ENCODE measurements at regions not wholly inside any gene's neighbourhood (a gene's known extent, or its start where the extent isn't known, plus 50 kb on each side); places are given as distances from the start of the nearest gene placed in this dataset.
"Not testable (repeated sequence)": the region's sequence is repeated elsewhere in the genome, so short reads cannot be mapped to it uniquely, and the experiment has no call there.

GRCh38 chr1:60828944-60829343 lies 253.4 kb upstream of the NFIA start:
- no peak for FAIRE-seq
- no peak for DNase-seq (ENCODE audit: insufficient read length, low spot score)

- DNase-seq (ENCODE audit: insufficient read length, low spot score) (no peak), FAIRE-seq (no peak)
Observed at GRCh38 chr1:60826320-60827094, 255.9 kb upstream of the NFIA start.

GRCh38 chr1:60825593-60825992 lies 256.8 kb upstream of the NFIA start:
- DNase-seq (ENCODE audit: insufficient read length, low spot score) (no peak), FAIRE-seq (no peak)

DNA sequence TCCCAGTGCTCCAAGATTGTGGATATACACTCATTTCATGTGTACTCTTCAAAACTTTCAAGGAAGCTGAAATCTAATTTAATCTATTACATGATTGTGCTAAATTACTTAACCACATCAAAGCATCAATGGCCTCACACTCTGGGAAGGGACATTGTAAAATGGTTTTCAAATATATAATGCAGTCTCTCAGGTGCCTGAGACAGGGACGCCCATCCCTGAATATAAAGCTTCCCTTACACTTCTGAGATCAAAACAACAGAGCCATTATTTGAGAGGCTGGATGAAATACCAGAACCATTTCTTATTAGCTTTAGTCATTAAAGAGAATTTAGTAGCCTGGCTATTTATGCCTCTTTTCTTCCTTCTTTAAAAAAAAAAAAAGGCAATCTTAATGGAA lies 259.2 kb upstream of the NFIA start:
- FAIRE-seq (no peak), DNase-seq (ENCODE audit: insufficient read length, low spot score) (no peak)

DNA sequence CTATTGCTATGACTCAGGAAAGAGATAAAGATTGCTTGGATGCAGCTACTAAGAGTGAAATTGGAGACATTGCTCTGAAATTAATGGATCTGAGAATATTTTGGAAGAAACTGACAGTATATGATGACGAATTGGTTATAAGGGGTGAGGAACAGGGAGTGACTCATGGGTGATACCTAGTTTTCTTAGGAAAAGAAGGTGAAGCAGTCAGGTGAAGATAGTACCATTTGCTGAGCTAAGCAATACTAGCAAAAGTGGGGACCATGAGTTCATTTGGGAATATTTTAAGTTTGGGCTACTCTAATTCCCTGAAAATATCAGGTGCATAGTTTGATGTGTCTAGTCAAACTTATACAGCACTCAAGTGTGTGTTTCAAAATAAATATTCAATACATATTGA lies 260.1 kb upstream of the NFIA start:
- FAIRE-seq: no peak
- no peak for DNase-seq (ENCODE audit: insufficient read length, low spot score)

- no peak for DNase-seq (ENCODE audit: insufficient read length, low spot score)
- FAIRE-seq: no peak
Observed at GRCh38 chr1:60821156-60821555, 261.2 kb upstream of the NFIA start.

DNA sequence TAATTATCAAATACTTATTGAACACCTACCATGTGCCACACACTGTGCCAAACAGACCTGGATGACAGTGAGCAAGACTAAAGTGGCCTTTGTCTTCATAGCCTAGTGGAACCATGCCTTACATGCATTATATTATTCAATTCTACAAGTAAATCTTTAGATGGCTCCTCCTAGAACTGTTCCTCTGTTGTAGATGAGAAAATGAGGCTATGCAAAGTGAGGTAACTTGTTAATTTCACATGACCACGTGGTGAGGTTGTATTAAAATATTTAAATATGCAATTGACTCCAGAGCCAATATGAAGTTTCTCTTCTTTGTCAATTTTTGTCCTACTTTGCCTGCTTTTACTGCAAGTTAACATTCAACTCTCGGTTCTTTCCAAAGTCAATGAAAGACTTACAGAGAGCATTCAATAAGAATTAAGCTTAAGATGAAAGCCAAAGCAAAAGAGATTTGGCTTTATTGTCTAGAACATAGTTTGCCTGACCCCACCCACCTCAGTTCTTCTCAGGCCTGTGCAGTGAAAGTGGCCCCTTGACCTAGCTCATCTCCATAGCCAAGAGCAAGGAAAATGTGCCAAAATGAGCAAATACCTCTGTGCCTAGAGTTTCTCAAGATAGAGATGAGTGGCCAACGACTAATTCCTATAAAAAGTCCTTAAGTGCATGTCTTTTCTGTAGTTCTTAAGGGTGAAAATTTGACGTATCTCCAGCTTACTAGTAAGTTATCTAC lies 263.2 kb upstream of the NFIA start:
- FAIRE-seq (no peak), DNase-seq (ENCODE audit: insufficient read length, low spot score) (no peak)

DNA sequence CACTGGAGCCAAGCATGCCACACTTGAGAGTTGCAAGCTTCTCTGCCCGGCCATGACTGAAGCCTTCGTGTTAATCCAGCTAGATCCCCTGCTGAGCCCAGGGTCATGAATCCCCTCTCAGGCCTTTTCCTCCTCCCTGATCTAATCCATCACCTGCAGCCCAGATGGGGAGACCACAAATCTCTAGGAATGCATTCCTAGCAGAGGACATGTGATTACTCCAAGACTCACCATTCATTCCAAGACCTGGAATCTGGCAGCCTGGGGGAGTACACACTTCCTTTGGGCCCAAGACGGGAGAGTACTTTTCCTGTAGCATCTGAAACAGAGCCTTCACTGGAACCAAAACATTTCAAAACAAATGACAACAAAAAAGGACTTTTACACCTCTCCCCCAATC lies 269.3 kb upstream of the NFIA start:
- DNase-seq (ENCODE audit: insufficient read length, low spot score): no peak
- FAIRE-seq: no peak

DNA sequence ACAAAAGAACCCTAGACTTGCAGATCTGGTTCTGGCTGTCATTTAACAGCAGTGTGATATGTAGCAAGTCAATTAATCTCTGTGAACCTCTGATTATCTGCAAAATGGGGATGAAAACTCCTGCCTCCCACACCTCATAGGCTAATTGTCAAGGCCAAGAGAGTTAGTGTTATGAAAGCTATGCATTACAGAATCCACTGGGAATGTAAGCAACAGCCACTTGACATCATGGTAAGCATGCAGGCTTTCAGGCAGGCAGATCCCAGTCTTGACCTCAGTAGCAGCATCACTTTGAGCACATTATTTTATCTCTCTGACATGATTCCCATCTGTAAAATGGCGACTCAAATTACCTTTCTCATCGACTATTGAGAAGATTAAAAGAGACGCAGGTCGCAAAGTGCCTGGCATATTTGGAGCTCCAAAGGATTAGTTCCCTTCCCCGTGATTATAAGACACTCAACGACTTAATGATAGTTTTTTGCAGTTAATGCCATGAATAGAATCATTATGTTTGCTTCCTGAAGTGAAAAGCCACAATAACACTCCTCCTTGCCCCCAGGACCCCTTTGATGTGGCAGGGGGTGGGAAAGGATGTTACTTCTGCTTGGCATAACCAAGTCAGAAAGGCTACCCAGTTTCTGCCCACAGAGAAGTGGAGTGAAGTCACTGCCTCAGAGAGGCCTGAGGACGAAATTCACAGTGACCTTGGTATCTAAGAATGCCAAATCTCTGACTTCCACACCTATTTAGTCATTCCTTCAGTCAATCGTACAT lies 273.0 kb upstream of the NFIA start:
- no peak for DNase-seq (ENCODE audit: insufficient read length, low spot score)
- no peak for FAIRE-seq

DNA sequence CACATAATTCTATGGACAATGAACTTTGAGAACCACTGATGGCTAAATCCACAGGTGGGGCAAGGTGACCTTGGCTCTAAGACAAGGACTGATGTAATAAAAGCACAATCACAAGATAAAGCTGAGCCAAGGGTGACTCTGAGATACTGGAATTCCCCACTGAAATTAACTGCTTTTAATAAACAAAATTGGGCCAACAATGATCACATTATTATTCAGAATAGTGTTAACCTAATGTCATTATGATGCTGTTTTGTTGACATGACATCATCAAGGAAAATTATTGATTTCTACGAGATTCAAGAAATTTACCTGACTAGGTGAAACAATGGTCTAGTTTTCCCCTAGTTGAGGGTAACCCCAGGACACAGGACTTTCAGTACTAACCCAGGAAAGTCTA lies 273.7 kb upstream of the NFIA start:
- DNase-seq (ENCODE audit: insufficient read length, low spot score): no peak
- FAIRE-seq: no peak

DNA sequence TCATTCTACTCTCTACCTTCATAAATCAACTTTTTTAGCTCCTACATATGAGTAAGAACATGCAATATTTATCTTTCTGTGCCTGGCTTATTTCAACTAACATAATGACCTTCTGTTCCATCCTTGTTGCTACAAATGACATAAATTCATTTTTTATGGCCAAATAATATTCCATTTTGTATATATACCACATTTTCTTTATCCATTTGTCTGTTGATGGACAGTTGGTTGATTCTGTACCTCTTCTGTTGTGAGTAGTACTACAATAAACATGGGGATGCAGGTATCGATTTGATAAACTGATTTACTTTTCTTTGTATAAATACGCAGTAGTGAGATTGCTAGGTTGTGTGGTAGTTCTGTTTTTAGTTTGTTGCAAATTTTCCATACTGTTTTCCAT lies 279.5 kb upstream of the NFIA start:
- no peak for DNase-seq (ENCODE audit: insufficient read length, low spot score)
- no peak for FAIRE-seq

GRCh38 chr1:60797351-60797750 lies 285.0 kb upstream of the NFIA start:
- DNase-seq (ENCODE audit: insufficient read length, low spot score) (no peak), FAIRE-seq (no peak)

GRCh38 chr1:60791226-60791625 lies 291.1 kb upstream of the NFIA start:
- FAIRE-seq (no peak), DNase-seq (ENCODE audit: insufficient read length, low spot score) (no peak)

- not testable (repeated sequence) for FAIRE-seq
Observed at GRCh38 chr1:60773099-60773498, 309.3 kb upstream of the NFIA start.

GRCh38 chr1:60769082-60769481 lies 313.3 kb upstream of the NFIA start:
- DNase-seq (ENCODE audit: insufficient read length, low spot score): no peak
- no peak for FAIRE-seq

More at GRCh38 chr1:60773099-60773498, 309.3 kb upstream of the NFIA start:
- not testable (repeated sequence) for DNase-seq (ENCODE audit: insufficient read length, low spot score)

DNA sequence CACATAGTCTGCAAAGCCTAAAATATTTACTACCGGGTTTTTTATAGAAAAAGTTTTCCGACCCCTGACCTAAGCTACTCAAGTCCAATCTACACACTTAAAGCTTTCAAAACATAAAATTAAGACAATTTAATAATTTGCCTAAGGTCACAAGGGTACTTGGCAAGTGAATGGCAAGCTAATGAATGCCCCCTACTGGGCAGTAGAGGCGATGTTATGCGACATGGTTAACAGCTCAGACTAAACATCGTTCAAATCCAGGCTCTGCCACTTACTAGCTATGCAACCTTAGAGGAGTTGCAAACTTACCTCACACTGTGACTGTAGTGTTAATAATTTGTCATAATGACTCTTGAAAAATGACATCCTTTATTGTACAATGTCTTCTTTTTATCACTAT lies 317.2 kb upstream of the NFIA start:
- DNase-seq (ENCODE audit: insufficient read length, low spot score) (no peak), FAIRE-seq (no peak)

DNA sequence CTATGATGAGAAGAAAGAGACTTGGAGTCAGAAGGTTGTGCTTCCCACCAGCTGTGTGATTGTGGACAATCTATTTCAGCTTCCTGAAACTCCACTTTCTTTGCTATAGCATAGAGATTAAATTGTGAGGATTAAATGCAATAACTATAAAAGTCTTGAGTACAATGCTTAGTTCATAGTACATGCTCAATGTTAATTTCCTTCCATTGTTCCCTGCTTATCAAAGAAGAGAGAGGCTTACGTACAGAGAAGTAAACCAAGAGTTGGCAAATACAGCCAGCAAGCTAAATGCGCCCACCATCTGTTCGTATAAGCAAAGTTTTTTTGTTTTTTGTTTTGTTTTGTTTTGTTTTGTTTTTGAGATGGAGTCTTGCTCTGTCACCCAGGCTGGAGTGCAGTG lies 317.9 kb upstream of the NFIA start:
- DNase-seq (ENCODE audit: insufficient read length, low spot score) (no peak), FAIRE-seq (no peak)

- DNase-seq (ENCODE audit: insufficient read length, low spot score): no peak
- no peak for FAIRE-seq
Observed at GRCh38 chr1:60763741-60764140, 318.6 kb upstream of the NFIA start.

DNA sequence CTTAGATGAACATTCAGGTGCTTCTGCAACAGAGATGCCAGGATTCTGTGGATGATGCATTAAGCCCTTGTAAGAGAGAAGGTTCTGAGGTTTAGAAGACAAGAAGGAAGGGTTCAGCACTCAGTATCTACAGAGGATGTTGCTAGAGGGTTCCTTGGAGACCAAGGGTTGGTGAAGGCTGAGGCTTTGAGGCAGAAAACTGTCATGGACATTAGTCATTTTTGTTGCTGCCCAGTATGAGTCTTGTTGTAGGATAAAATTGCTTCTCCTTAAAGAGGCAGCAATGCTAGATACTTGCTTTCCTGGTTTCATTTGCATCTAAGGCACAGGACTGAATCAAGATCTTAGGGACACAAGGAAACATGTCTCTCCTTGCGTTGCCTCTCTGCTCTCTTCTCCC lies 319.4 kb upstream of the NFIA start:
- no peak for DNase-seq (ENCODE audit: insufficient read length, low spot score)
- no peak for FAIRE-seq

- FAIRE-seq (no peak), DNase-seq (ENCODE audit: insufficient read length, low spot score) (no peak)
Observed at GRCh38 chr1:60762176-60762575, 320.2 kb upstream of the NFIA start.

DNA sequence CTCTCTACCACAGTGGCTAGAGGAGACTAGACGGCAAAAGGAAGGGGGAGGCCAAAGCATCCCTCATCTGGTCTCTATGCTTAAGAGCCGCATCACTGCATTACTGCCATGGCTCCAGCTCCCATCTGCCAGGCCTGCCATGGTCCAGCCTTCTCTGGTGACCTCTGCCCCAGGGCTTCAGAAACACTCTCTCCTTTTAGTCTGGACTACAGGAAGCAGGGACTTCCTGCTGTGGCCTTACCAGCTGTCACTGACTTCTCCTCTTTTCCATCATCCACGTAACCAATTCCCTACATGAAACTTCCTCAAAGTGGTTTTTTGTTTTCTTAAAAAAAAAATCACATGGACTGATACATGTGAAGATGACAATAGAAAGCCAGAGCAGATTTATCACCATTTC lies 323.1 kb upstream of the NFIA start:
- DNase-seq (ENCODE audit: insufficient read length, low spot score): no peak
- FAIRE-seq: no peak

- FAIRE-seq (no peak), DNase-seq (ENCODE audit: insufficient read length, low spot score) (no peak)
Observed at GRCh38 chr1:60757485-60757884, 324.9 kb upstream of the NFIA start.

All from GM19239 (cell line).